H9 (cell line): ENCODE measurements at regions not wholly inside any gene's neighbourhood (a gene's known extent, or its start where the extent isn't known, plus 50 kb on each side); places are given as distances from the start of the nearest gene placed in this dataset.

Experiments used
- DNase-seq: peaks from one replicate; pipeline ENCODE4 v3.0.0-alpha.2; 2017
- H2AFZ ChIP-seq: one replicate; pipeline ENCODE4 v1.6.1; 2013; ENCODE audit warnings: mild to moderate bottlenecking, low read length, control low read depth, moderate library complexity
- H2AK5ac ChIP-seq: 2 replicates; pipeline ENCODE4 v1.6.1; 2013; ENCODE audit warnings: low read length, control low read depth, mixed read lengths; ENCODE audit not compliant: insufficient read length
- H2BK120ac ChIP-seq: one replicate; pipeline ENCODE4 v1.6.1; 2013; ENCODE audit warnings: low read depth, mild to moderate bottlenecking, low read length, control low read depth, inconsistent platforms; ENCODE audit not compliant: poor library complexity, severe bottlenecking
- H2BK12ac ChIP-seq: 2 replicates; pipeline ENCODE4 v1.6.1; 2013; ENCODE audit warnings: low read length, control low read depth, mixed read lengths, low read depth; ENCODE audit not compliant: insufficient read length
- H2BK15ac ChIP-seq: 2 replicates; pipeline ENCODE4 v1.6.1; 2013; ENCODE audit warnings: low read depth, low read length, control low read depth
- H2BK20ac ChIP-seq: one replicate; pipeline ENCODE4 v1.6.1; 2013; ENCODE audit warnings: low read depth, mild to moderate bottlenecking, low read length, control low read depth, inconsistent platforms; ENCODE audit not compliant: poor library complexity, severe bottlenecking
- H2BK5ac ChIP-seq: 2 replicates; pipeline ENCODE4 v1.6.1; 2013; ENCODE audit warnings: low read length, control low read depth, mixed read lengths; ENCODE audit not compliant: insufficient read length
- H3K14ac ChIP-seq: 2 replicates; pipeline ENCODE4 v1.6.1; 2013; ENCODE audit warnings: low read length, control low read depth; ENCODE audit not compliant: insufficient read depth
- H3K18ac ChIP-seq: 2 replicates; pipeline ENCODE4 v1.6.1; 2013; ENCODE audit warnings: low read depth, mild to moderate bottlenecking, mixed read lengths, low read length, control low read depth; ENCODE audit not compliant: insufficient read length
- H3K23ac ChIP-seq: 2 replicates; pipeline ENCODE4 v1.6.1; 2013; ENCODE audit warnings: low read length, control low read depth, mixed read lengths, low read depth; ENCODE audit not compliant: insufficient read length
- H3K23me2 ChIP-seq: 2 replicates; pipeline ENCODE4 v1.6.1; 2013; ENCODE audit warnings: low read depth, mild to moderate bottlenecking, mixed read lengths, low read length, control low read depth; ENCODE audit not compliant: insufficient read length, poor library complexity, severe bottlenecking
- H3K27ac ChIP-seq: 2 replicates; pipeline ENCODE4 v1.5.1; 2013; ENCODE audit warnings: low read length, control low read depth, mixed read lengths, low read depth; ENCODE audit not compliant: insufficient read length
- H3K27me3 ChIP-seq: 2 replicates; pipeline ENCODE4 v1.6.1; 2013; ENCODE audit warnings: low read length, control low read depth, inconsistent platforms; ENCODE audit not compliant: insufficient read depth
- H3K4ac ChIP-seq: 2 replicates; pipeline ENCODE4 v1.6.1; 2013; ENCODE audit warnings: low read depth, mild to moderate bottlenecking, control low read depth, inconsistent platforms, low read length, moderate library complexity
- H3K4me1 ChIP-seq: 2 replicates; pipeline ENCODE4 v1.6.1; 2013; ENCODE audit warnings: low read length, control low read depth, inconsistent platforms; ENCODE audit not compliant: insufficient read depth
- H3K4me2 ChIP-seq: 2 replicates; pipeline ENCODE4 v1.6.1; 2013; ENCODE audit warnings: low read length, control low read depth, mixed read lengths; ENCODE audit not compliant: insufficient read length, insufficient read depth
- H3K56ac ChIP-seq: 2 replicates; pipeline ENCODE4 v1.6.1; 2013; ENCODE audit warnings: low read depth, mild to moderate bottlenecking, mixed read lengths, low read length, control low read depth; ENCODE audit not compliant: insufficient read length
- H3K79me1 ChIP-seq: 2 replicates; pipeline ENCODE4 v1.6.1; 2013; ENCODE audit warnings: low read depth, mild to moderate bottlenecking, moderate library complexity, low read length, control low read depth, inconsistent platforms; ENCODE audit not compliant: insufficient read depth, poor library complexity, severe bottlenecking
- H3K79me2 ChIP-seq: 2 replicates; pipeline ENCODE4 v1.6.1; 2013; ENCODE audit warnings: low read length, control low read depth, inconsistent platforms; ENCODE audit not compliant: insufficient read depth
- H3K9ac ChIP-seq: 2 replicates; pipeline ENCODE4 v1.6.1; 2013; ENCODE audit warnings: low read length, control low read depth, mixed read lengths; ENCODE audit not compliant: insufficient read length; ENCODE audit errors: extremely low read depth
- H3K9me3 ChIP-seq: one replicate; pipeline ENCODE4 v1.6.1; 2013; ENCODE audit warnings: low read depth, low read length, inconsistent platforms; ENCODE audit not compliant: control insufficient read depth
- H3T11ph ChIP-seq: one replicate; pipeline ENCODE4 v1.6.1; 2013; ENCODE audit warnings: mild to moderate bottlenecking, low read length, control low read depth, inconsistent platforms
- H4K20me1 ChIP-seq: one replicate; pipeline ENCODE4 v1.6.1; 2013; ENCODE audit not compliant: control insufficient read depth, insufficient read length, insufficient read depth
- H4K5ac ChIP-seq: 2 replicates; pipeline ENCODE4 v1.6.1; 2013; ENCODE audit warnings: low read depth, mild to moderate bottlenecking, mixed read lengths, low read length, control low read depth; ENCODE audit not compliant: insufficient read length
- H4K8ac ChIP-seq: replicated peaks from 2 replicates; pipeline ENCODE4 v1.6.1; 2013; ENCODE audit warnings: low read length, control low read depth, mixed read lengths, low read depth; ENCODE audit not compliant: insufficient read length
- H4K91ac ChIP-seq: 2 replicates; pipeline ENCODE4 v1.6.1; 2013; ENCODE audit warnings: low read depth, mild to moderate bottlenecking, moderate library complexity, mixed read lengths, low read length, control low read depth; ENCODE audit not compliant: insufficient read length
- H3K27ac Mint-ChIP-seq, 3 experiments: 2 replicates in 2 of 3; 3 replicates in 1 of 3; pipeline ENCODE4 v1.8.0; 2020 to 2021; ENCODE audit warnings: mixed read lengths in 3 of 3, mild to moderate bottlenecking in 1 of 3, moderate library complexity in 1 of 3
- H3K27me3 Mint-ChIP-seq: 2 replicates; pipeline ENCODE4 v1.8.0; 2021; ENCODE audit warnings: low read depth, mild to moderate bottlenecking, moderate library complexity, mixed read lengths
- H3K36me3 Mint-ChIP-seq, 3 experiments: 2 replicates in 2 of 3; 3 replicates in 1 of 3; pipeline ENCODE4 v1.8.0; 2020 to 2021; ENCODE audit warnings: low read depth in 3 of 3, mixed read lengths in 3 of 3; ENCODE audit not compliant: insufficient read depth in 1 of 3
- H3K4me1 Mint-ChIP-seq, 2 experiments: 2 replicates each; pipeline ENCODE4 v1.8.0; 2020; ENCODE audit warnings: mixed read lengths in 2 of 2
- H3K4me3 Mint-ChIP-seq, 2 experiments: 2 replicates in 1 of 2; 3 replicates in 1 of 2; pipeline ENCODE4 v1.8.0; 2020 to 2021; ENCODE audit warnings: mild to moderate bottlenecking in 2 of 2, mixed read lengths in 2 of 2, moderate library complexity in 1 of 2
- H3K9me3 Mint-ChIP-seq, 2 experiments: 2 replicates in 1 of 2; 3 replicates in 1 of 2; pipeline ENCODE4 v1.8.0; 2020; ENCODE audit warnings: mild to moderate bottlenecking in 2 of 2, mixed read lengths in 2 of 2, moderate library complexity in 1 of 2
- TF ChIP-seq, protein P1 (sequence below): fragments of 200-600 bp; sonication (generic); conservative IDR thresholded peaks from 3 replicates; pipeline ENCODE4 v1.8.0; 2021; ENCODE audit warnings: antibody characterized with exemption, mild to moderate bottlenecking

DNA sequence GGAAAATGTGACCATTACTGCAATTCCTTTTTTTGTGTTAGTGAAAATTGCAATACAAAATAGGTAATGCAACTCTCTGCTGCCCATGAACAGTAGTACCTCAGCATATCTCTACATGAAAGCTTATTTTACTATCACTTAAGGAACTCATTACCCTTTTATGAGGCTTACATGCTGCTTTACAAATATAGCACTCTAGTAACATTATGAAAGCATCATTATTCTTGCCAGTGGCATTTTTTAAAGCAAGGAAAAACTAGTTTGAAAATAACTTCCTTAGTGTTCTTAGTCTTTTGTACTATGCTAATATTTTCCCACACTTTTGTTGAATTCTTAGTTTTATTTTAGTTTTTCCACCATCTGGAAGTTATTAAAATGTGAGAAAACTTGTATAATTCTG is 797.3 kb upstream of the ARRDC3 start:
- Histone ChIP-seq H2AK5ac (no peak overlapping the region), H2BK15ac (no peak overlapping the region), H4K20me1 (no peaks in the 10 kb centered on the region), H2AFZ (no peak overlapping the region), H3K79me1 (no peaks in the 10 kb centered on the region), H3K4me1 (no peaks in the 10 kb centered on the region), H4K8ac (no peak overlapping the region), H3K23me2 (no peaks in the 10 kb centered on the region), H3K4me2 (no peak overlapping the region), H3K27ac (no peak overlapping the region), H3K79me2 (no peaks in the 10 kb centered on the region), H3K4ac (no peak overlapping the region), H2BK120ac (no peak overlapping the region), H3T11ph (no peak overlapping the region), H3K9me3 (no peaks in the 10 kb centered on the region), H4K5ac (no peak overlapping the region), H3K27me3 (no peaks in the 10 kb centered on the region), H2BK12ac (no peak overlapping the region), H3K18ac (no peak overlapping the region), H3K56ac (no peak overlapping the region), H2BK5ac (no peak overlapping the region), H3K14ac (no peak overlapping the region), H4K91ac (no peak overlapping the region), H3K23ac (no peak overlapping the region), H2BK20ac (no peak overlapping the region), H3K9ac (no peak overlapping the region)
- no peaks in the 10 kb centered on the region for H3K27me3 Mint-ChIP-seq
- H3K4me1 Mint-ChIP-seq = no peaks in the 10 kb centered on the region
- 0 out of 7 replicates have a peak overlapping the region, but pooled peaks of 1 of the 3 experiments have one; percentile 49 for H3K27ac Mint-ChIP-seq
- H3K4me3 Mint-ChIP-seq = no peak overlapping the region
- DNase-seq = no peak
- TF ChIP-seq, protein P1, sequence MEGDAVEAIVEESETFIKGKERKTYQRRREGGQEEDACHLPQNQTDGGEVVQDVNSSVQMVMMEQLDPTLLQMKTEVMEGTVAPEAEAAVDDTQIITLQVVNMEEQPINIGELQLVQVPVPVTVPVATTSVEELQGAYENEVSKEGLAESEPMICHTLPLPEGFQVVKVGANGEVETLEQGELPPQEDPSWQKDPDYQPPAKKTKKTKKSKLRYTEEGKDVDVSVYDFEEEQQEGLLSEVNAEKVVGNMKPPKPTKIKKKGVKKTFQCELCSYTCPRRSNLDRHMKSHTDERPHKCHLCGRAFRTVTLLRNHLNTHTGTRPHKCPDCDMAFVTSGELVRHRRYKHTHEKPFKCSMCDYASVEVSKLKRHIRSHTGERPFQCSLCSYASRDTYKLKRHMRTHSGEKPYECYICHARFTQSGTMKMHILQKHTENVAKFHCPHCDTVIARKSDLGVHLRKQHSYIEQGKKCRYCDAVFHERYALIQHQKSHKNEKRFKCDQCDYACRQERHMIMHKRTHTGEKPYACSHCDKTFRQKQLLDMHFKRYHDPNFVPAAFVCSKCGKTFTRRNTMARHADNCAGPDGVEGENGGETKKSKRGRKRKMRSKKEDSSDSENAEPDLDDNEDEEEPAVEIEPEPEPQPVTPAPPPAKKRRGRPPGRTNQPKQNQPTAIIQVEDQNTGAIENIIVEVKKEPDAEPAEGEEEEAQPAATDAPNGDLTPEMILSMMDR = no peak
- H3K9me3 Mint-ChIP-seq = no peaks in the 10 kb centered on the region
- H3K36me3 Mint-ChIP-seq = no peaks in the 10 kb centered on the region
